ENCODE measurements at regions not wholly inside any gene's neighbourhood (a gene's known extent, or its start where the extent isn't known, plus 50 kb on each side); places are given as distances from the start of the nearest gene placed in this dataset.
A peak's percentile ranks its signal among the peaks of the same experiment; 100 is the strongest.

DNA sequence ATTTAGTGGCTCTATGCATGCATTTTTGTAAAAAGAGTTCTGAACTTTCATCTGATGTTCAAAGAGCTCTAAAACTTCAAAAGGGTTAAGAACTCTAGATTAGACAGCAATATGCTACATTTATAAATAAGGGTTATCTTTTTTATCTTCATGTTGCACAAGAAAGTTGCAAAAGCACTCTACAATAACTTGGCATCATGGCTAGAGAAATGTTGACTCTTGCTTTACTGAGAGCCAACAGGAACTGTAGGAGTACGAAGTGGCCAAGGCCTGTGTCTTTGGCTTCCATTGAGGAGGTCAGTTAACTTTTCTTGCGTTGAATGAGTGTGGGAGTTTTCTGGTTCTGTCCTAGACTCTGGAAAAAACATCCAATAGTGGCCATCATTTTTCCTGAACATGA lies 516.9 kb downstream of the TFAP2B start:
- Histone ChIP-seq H2BK12ac (ENCODE audit: low read length) (no peak overlapping the region), H4K91ac (ENCODE audit: low read depth, low read length) (no peak overlapping the region), H3K27me3 (ENCODE audit: insufficient read depth, low read length) (no peaks in the 10 kb centered on the region), H2BK120ac (ENCODE audit: insufficient read depth, low read length, poor library complexity) (no peak overlapping the region), H3K4me1 (ENCODE audit: control insufficient read depth in 1 of 2, insufficient read depth in 2 of 2, low read length in 2 of 2) (peaks cover 3 to 6% of the 10 kb centered on the region in 2 experiments), H2AK5ac (ENCODE audit: low read length) (no peak overlapping the region), H3K4me3 (ENCODE audit: low read depth, low read length) (no peak overlapping the region), H3K4ac (ENCODE audit: low read depth, low read length) (no peak overlapping the region), H4K12ac (ENCODE audit: low read depth, low read length) (no peak overlapping the region), H3K9me3 (ENCODE audit: insufficient read depth, low read depth, low read length) (no peaks in the 10 kb centered on the region), H3K23ac (ENCODE audit: low read length) (no peak overlapping the region), H2BK5ac (ENCODE audit: low read depth, low read length, poor library complexity) (no peak overlapping the region), H3K27ac (ENCODE audit: low read depth, low read length) (no peak overlapping the region), H4K8ac (ENCODE audit: low read depth, low read length) (no peak overlapping the region), H3K4me2 (ENCODE audit: low read length) (no peak overlapping the region), H3K14ac (ENCODE audit: low read length) (no peak overlapping the region), H3K18ac (ENCODE audit: low read length) (no peak overlapping the region), H3K36me3 (ENCODE audit: control insufficient read depth in 1 of 2, insufficient read depth in 2 of 2, low read length in 2 of 2) (no peaks in the 10 kb centered on the region), H3K9ac (ENCODE audit: low read length) (no peak overlapping the region), H3K79me1 (ENCODE audit: low read length) (peaks cover 1% of the 10 kb centered on the region), H2AFZ (ENCODE audit: insufficient read depth, low read length, poor library complexity) (no peak overlapping the region), H3K79me2 (ENCODE audit: control insufficient read depth, insufficient read depth, low read length, poor library complexity) (no peaks in the 10 kb centered on the region)
- peak in 1 of 2 donors; percentile 17 for DNase-seq
- WGBS (ENCODE audit: extremely low coverage, insufficient coverage, insufficient read length), result no CpG with 5 or more reads among the region's 2 CpGs

GRCh38 chr6:51336185-51336584 lies 517.5 kb downstream of the TFAP2B start:
- Histone ChIP-seq H2AFZ (ENCODE audit: insufficient read depth, low read length, poor library complexity) (no peak overlapping the region), H3K4me2 (ENCODE audit: low read length) (no peak overlapping the region), H3K36me3 (ENCODE audit: control insufficient read depth in 1 of 2, insufficient read depth in 2 of 2, low read length in 2 of 2) (no peaks in the 10 kb centered on the region), H3K79me2 (ENCODE audit: control insufficient read depth, insufficient read depth, low read length, poor library complexity) (no peaks in the 10 kb centered on the region), H3K14ac (ENCODE audit: low read length) (no peak overlapping the region), H3K23ac (ENCODE audit: low read length) (no peak overlapping the region), H3K27me3 (ENCODE audit: insufficient read depth, low read length) (no peaks in the 10 kb centered on the region), H2AK5ac (ENCODE audit: low read length) (no peak overlapping the region), H4K91ac (ENCODE audit: low read depth, low read length) (no peak overlapping the region), H3K4me3 (ENCODE audit: low read depth, low read length) (no peak overlapping the region), H3K4me1 (ENCODE audit: control insufficient read depth in 1 of 2, insufficient read depth in 2 of 2, low read length in 2 of 2) (peaks cover 3 to 4% of the 10 kb centered on the region in 2 experiments), H3K79me1 (ENCODE audit: low read length) (peaks cover 1% of the 10 kb centered on the region), H3K4ac (ENCODE audit: low read depth, low read length) (no peak overlapping the region), H3K18ac (ENCODE audit: low read length) (no peak overlapping the region), H2BK120ac (ENCODE audit: insufficient read depth, low read length, poor library complexity) (no peak overlapping the region), H2BK12ac (ENCODE audit: low read length) (no peak overlapping the region), H4K12ac (ENCODE audit: low read depth, low read length) (no peak overlapping the region), H4K8ac (ENCODE audit: low read depth, low read length) (no peak overlapping the region), H2BK5ac (ENCODE audit: low read depth, low read length, poor library complexity) (no peak overlapping the region), H3K9me3 (ENCODE audit: insufficient read depth, low read depth, low read length) (no peaks in the 10 kb centered on the region), H3K9ac (ENCODE audit: low read length) (no peak overlapping the region), H3K27ac (ENCODE audit: low read depth, low read length) (no peak overlapping the region)
- DNase-seq, result no peak
- WGBS (ENCODE audit: extremely low coverage, insufficient coverage, insufficient read length), result no CpG with 5 or more reads among the region's 4 CpGs

- no peak overlapping the region for H4K8ac ChIP-seq (ENCODE audit: low read depth, low read length)
- H3K4me2 ChIP-seq (ENCODE audit: low read length), result no peak overlapping the region
- H3K18ac ChIP-seq (ENCODE audit: low read length), result no peak overlapping the region
- H3K27ac ChIP-seq (ENCODE audit: low read depth, low read length), result no peak overlapping the region
- H4K12ac ChIP-seq (ENCODE audit: low read depth, low read length), result no peak overlapping the region
- no peak overlapping the region for H2AFZ ChIP-seq (ENCODE audit: insufficient read depth, low read length, poor library complexity)
- H3K36me3 ChIP-seq (ENCODE audit: control insufficient read depth in 1 of 2, insufficient read depth in 2 of 2, low read length in 2 of 2), result no peaks in the 10 kb centered on the region
- H3K9ac ChIP-seq (ENCODE audit: low read length), result no peak overlapping the region
- no peaks in the 10 kb centered on the region for H3K79me2 ChIP-seq (ENCODE audit: control insufficient read depth, insufficient read depth, low read length, poor library complexity)
- peaks cover 3 to 4% of the 10 kb centered on the region in 2 experiments for H3K4me1 ChIP-seq (ENCODE audit: control insufficient read depth in 1 of 2, insufficient read depth in 2 of 2, low read length in 2 of 2)
- no peaks in the 10 kb centered on the region for H3K9me3 ChIP-seq (ENCODE audit: insufficient read depth, low read depth, low read length)
- H2BK5ac ChIP-seq (ENCODE audit: low read depth, low read length, poor library complexity), result peak overlapping the region; percentile 19
- peak overlapping the region; percentile 50 for H2BK12ac ChIP-seq (ENCODE audit: low read length)
- H4K91ac ChIP-seq (ENCODE audit: low read depth, low read length), result no peak overlapping the region
- H3K27me3 ChIP-seq (ENCODE audit: insufficient read depth, low read length), result no peaks in the 10 kb centered on the region
- no peak for DNase-seq
- H2BK120ac ChIP-seq (ENCODE audit: insufficient read depth, low read length, poor library complexity), result peak overlapping the region; percentile 17
- H3K79me1 ChIP-seq (ENCODE audit: low read length), result peaks cover 1% of the 10 kb centered on the region
- H3K23ac ChIP-seq (ENCODE audit: low read length), result no peak overlapping the region
- no peak overlapping the region for H3K4ac ChIP-seq (ENCODE audit: low read depth, low read length)
- H3K14ac ChIP-seq (ENCODE audit: low read length), result no peak overlapping the region
- no peak overlapping the region for H3K4me3 ChIP-seq (ENCODE audit: low read depth, low read length)
- no peak overlapping the region for H2AK5ac ChIP-seq (ENCODE audit: low read length)
- WGBS (ENCODE audit: extremely low coverage, insufficient coverage, insufficient read length), result no CpG with 5 or more reads among the region's 3 CpGs
These were observed 518.6 kb downstream of the TFAP2B start for GRCh38 chr6:51337277-51337676.

DNA sequence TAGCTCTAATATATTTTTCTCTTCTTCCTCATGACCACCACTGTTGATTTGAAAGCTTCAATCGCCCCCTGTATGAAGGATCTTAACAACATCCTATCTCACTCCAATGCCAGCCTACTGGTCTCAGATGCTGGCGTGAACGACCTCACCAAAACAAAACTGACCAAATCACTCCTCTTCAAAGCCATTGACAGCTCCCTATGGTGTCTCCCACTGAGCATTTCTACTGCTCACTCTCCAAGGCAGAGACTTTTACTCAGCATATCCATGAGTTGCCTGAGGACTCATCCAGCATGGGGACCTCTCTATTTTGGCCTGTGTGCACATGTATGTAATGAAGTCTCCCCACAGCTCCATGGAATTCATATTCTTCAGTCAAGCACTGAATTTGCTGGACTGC lies 520.4 kb downstream of the TFAP2B start:
- peak overlapping the region; percentile 48 for H3K14ac ChIP-seq (ENCODE audit: low read length)
- no peak overlapping the region for H4K12ac ChIP-seq (ENCODE audit: low read depth, low read length)
- no peak overlapping the region for H3K18ac ChIP-seq (ENCODE audit: low read length)
- H3K79me2 ChIP-seq (ENCODE audit: control insufficient read depth, insufficient read depth, low read length, poor library complexity), result no peaks in the 10 kb centered on the region
- no peak overlapping the region for H4K8ac ChIP-seq (ENCODE audit: low read depth, low read length)
- peak overlapping the region; percentile 79 for H2AK5ac ChIP-seq (ENCODE audit: low read length)
- no peak overlapping the region for H3K4me3 ChIP-seq (ENCODE audit: low read depth, low read length)
- peak overlapping the region; percentile 96 for H2BK12ac ChIP-seq (ENCODE audit: low read length)
- H3K79me1 ChIP-seq (ENCODE audit: low read length), result peaks cover 1% of the 10 kb centered on the region
- WGBS (ENCODE audit: extremely low coverage, insufficient coverage, insufficient read length), result no CpG with 5 or more reads among the region's 3 CpGs
- H4K91ac ChIP-seq (ENCODE audit: low read depth, low read length), result peak overlapping the region; percentile 34
- H2BK120ac ChIP-seq (ENCODE audit: insufficient read depth, low read length, poor library complexity), result peak overlapping the region; percentile 75
- H3K4ac ChIP-seq (ENCODE audit: low read depth, low read length), result no peak overlapping the region
- no peaks in the 10 kb centered on the region for H3K27me3 ChIP-seq (ENCODE audit: insufficient read depth, low read length)
- H3K9me3 ChIP-seq (ENCODE audit: insufficient read depth, low read depth, low read length), result no peaks in the 10 kb centered on the region
- no peak overlapping the region for H3K9ac ChIP-seq (ENCODE audit: low read length)
- DNase-seq, result no peak
- H3K27ac ChIP-seq (ENCODE audit: low read depth, low read length), result no peak overlapping the region
- no peaks in the 10 kb centered on the region for H3K36me3 ChIP-seq (ENCODE audit: control insufficient read depth in 1 of 2, insufficient read depth in 2 of 2, low read length in 2 of 2)
- H3K4me2 ChIP-seq (ENCODE audit: low read length), result no peak overlapping the region
- H3K23ac ChIP-seq (ENCODE audit: low read length), result no peak overlapping the region
- no peak overlapping the region for H2AFZ ChIP-seq (ENCODE audit: insufficient read depth, low read length, poor library complexity)
- H2BK5ac ChIP-seq (ENCODE audit: low read depth, low read length, poor library complexity), result no peak overlapping the region
- H3K4me1 ChIP-seq (ENCODE audit: control insufficient read depth in 1 of 2, insufficient read depth in 2 of 2, low read length in 2 of 2), result peaks cover 3 to 4% of the 10 kb centered on the region in 2 experiments

Data from trophoblast cell (in vitro differentiated cells and primary cell).